K562 (cell line): ENCODE measurements at regions not wholly inside any gene's neighbourhood (a gene's known extent, or its start where the extent isn't known, plus 50 kb on each side); places are given as distances from the start of the nearest gene placed in this dataset.
A peak's percentile ranks its signal among the peaks of the same experiment; 100 is the strongest.
"Not testable (repeated sequence)": the region's sequence is repeated elsewhere in the genome, so short reads cannot be mapped to it uniquely, and the experiment has no call there.

Experiments used
- ATAC-seq: fragments of 200-7000 bp; cut with Tn5 transposase; 3 replicates; pipeline ENCODE4 v1.9.1; 2020; ENCODE audit warnings: moderate library complexity
- BruUV-seq: library from RNA; stranded (reverse); fragments of 400-500 nt; replicated peaks from 2 replicates; lab custom pipeline; 2021; lab: Mats Ljungman, UMichigan
- CTCF ChIA-PET: fragments of 300-600 bp; formaldehyde crosslinking; extraction: SDS; loops from one replicate; lab custom pipeline; 2021; ENCODE audit warnings: low intra/inter-chr PET ratio; lab: Yijun Ruan, JAX
- POLR2A ChIA-PET: fragments of 300-600, 350-650 bp; sonication (Branson Sonifier 250); formaldehyde crosslinking; extraction: SDS; loops from one replicate; lab custom pipeline; 2021; ENCODE audit warnings: antibody characterized with exemption, inconsistent platforms; lab: Yijun Ruan, JAX
- DNase-seq, 4 experiments: peaks; one replicate each; pipeline versions ENCODE4 v3.0.0 to v3.0.0-alpha.2; 2011 to 2018; ENCODE audit warnings: low spot score in 3 of 4, mixed read lengths in 3 of 4; ENCODE audit errors: extremely low read depth in 1 of 4
- FAIRE-seq: peaks from 2 replicates; lab custom pipeline; 2011; peaks lifted over from hg19 to GRCh38; lab: Jason Lieb, UNC
- H2AFZ ChIP-seq: 2 replicates; pipeline ENCODE4 v1.6.0; 2011; ENCODE audit warnings: low read depth, low read length, control low read depth, inconsistent platforms
- H3K27ac ChIP-seq: fragments of 200-600 bp; 3 replicates; pipeline ENCODE4 v1.8.0; 2011; ENCODE audit warnings: low read depth, mild to moderate bottlenecking, control low read depth, inconsistent platforms, low read length, moderate library complexity, mixed read lengths; ENCODE audit errors: extremely low read depth
- H3K27me3 ChIP-seq, 2 experiments: fragments of 300-600 bp in 1 of 2; 2 replicates in 1 of 2; 3 replicates in 1 of 2; pipeline versions ENCODE4 v1.6.0 to v1.8.0; 2011; ENCODE audit warnings: inconsistent platforms in 2 of 2, low read length in 2 of 2, mild to moderate bottlenecking in 1 of 2, mixed read lengths in 1 of 2, moderate library complexity in 1 of 2; ENCODE audit not compliant: control insufficient read depth in 2 of 2, insufficient read depth in 2 of 2
- H3K36me3 ChIP-seq: fragments of 300-600 bp; 3 replicates; pipeline ENCODE4 v1.8.0; 2011; ENCODE audit warnings: mild to moderate bottlenecking, low read length, inconsistent platforms; ENCODE audit not compliant: control insufficient read depth, insufficient read depth
- H3K4me1 ChIP-seq, 2 experiments: fragments of 200-600 bp in 1 of 2; replicated peaks in 1 of 2; 2 replicates in 1 of 2; 3 replicates in 1 of 2; pipeline versions ENCODE4 v1.5.1 to v1.8.0; 2011; ENCODE audit warnings: inconsistent platforms in 2 of 2, low read length in 2 of 2, mild to moderate bottlenecking in 1 of 2, mixed read lengths in 1 of 2, moderate library complexity in 1 of 2; ENCODE audit not compliant: control insufficient read depth in 2 of 2, insufficient read depth in 2 of 2
- H3K4me2 ChIP-seq: 2 replicates; pipeline ENCODE4 v1.6.1; 2011; ENCODE audit warnings: low read length, control low read depth, inconsistent platforms, mixed read lengths; ENCODE audit not compliant: insufficient read depth
- H3K4me3 ChIP-seq: fragments of 200-600 bp; sonication (generic), shearing (Covaris generic); 2 replicates; pipeline ENCODE4 v1.5.1; 2016; ENCODE audit warnings: control low read depth, inconsistent platforms
- H3K79me2 ChIP-seq: fragments of 200-600 bp; 3 replicates; pipeline ENCODE4 v1.8.0; 2011; ENCODE audit warnings: low read length, inconsistent platforms; ENCODE audit not compliant: control insufficient read depth, insufficient read depth
- H3K9ac ChIP-seq, 2 experiments: 2 replicates each; pipeline versions ENCODE4 v1.6.0 to v1.6.1; 2011; ENCODE audit warnings: low read depth in 2 of 2, low read length in 2 of 2, control low read depth in 1 of 2, inconsistent platforms in 1 of 2, mild to moderate bottlenecking in 1 of 2, mixed read lengths in 1 of 2; ENCODE audit not compliant: insufficient read depth in 1 of 2
- H3K9me1 ChIP-seq: one replicate; pipeline ENCODE4 v1.6.0; 2011; ENCODE audit warnings: inconsistent platforms, mild to moderate bottlenecking, low read length, moderate library complexity; ENCODE audit not compliant: control insufficient read depth, insufficient read depth
- H3K9me3 ChIP-seq: replicated peaks from 2 replicates; pipeline ENCODE4 v1.5.1; 2011; ENCODE audit warnings: low read depth, low read length, inconsistent platforms; ENCODE audit not compliant: control insufficient read depth, insufficient read depth
- H4K20me1 ChIP-seq: replicated peaks from 2 replicates; pipeline ENCODE4 v1.6.1; 2011; ENCODE audit warnings: low read length, inconsistent platforms, mixed read lengths; ENCODE audit not compliant: control insufficient read depth, insufficient read depth
- ZFP36 ChIP-seq: fragments of 150-350 bp; IDR thresholded peaks from 2 replicates; pipeline ENCODE4 v1.6.1; 2018; ENCODE audit warnings: low read length, low read depth; ENCODE audit not compliant: partially characterized antibody
- WGBS: fragments of 100-300 bp; shearing (Covaris generic); methylation state at CpG from one replicate; pipeline ENCODE4 v1.1.6; 2016; ENCODE audit warnings: low coverage, mixed read lengths; ENCODE audit not compliant: insufficient coverage; ENCODE audit errors: missing lambda C conversion rate; 5-methylcytosine and 5-hydroxymethylcytosine counted together
- in situ Hi-C: fragments of 300-500 bp; cut with MboI; formaldehyde crosslinking; loops from 4 replicates; pipeline ENCODE4 v1.15.0; 2018; ENCODE audit warnings: inconsistent platforms, mixed read lengths
- intact Hi-C: fragments of 100-400 bp; cut with micrococcal nuclease; formaldehyde crosslinking; loops from 2 replicates; pipeline ENCODE4 v1.14.2; 2022

GRCh38 chr9:33734941-33735835, 60.2 kb upstream of the PRSS3 start:
- FAIRE-seq, H3K27me3 ChIP-seq, POLR2A ChIA-PET, H2AFZ ChIP-seq, H3K9me3 ChIP-seq, H3K36me3 ChIP-seq, H3K79me2 ChIP-seq: not testable (repeated sequence)
- ATAC-seq = peak; percentile 17; the same call in 1 of the 3 replicates
- TF ChIP-seq ZFP36 = peak; percentile 28
- TF ChIP-seq, all 486 proteins: peak for 1; not testable (repeated sequence) for 485
- H3K27ac ChIP-seq, H3K9me1 ChIP-seq, H3K4me2 ChIP-seq, H3K9ac ChIP-seq, CTCF ChIA-PET, DNase-seq, H3K4me1 ChIP-seq, H4K20me1 ChIP-seq, BruUV-seq, H3K4me3 ChIP-seq: not testable (repeated sequence)
- WGBS = 46% methylated on average over 4 of the region's 6 CpGs
- intact Hi-C loops = loop anchor here (10.0 kb wide), 1 partner anchor 190 kb away; no protein-coding TSS in a partner anchor
- in situ Hi-C loops = loop anchor here (5.0 kb wide), 1 partner anchor 117 kb away; no protein-coding TSS in a partner anchor
